ENCODE measurements at regions not wholly inside any gene's neighbourhood (a gene's known extent, or its start where the extent isn't known, plus 50 kb on each side); places are given as distances from the start of the nearest gene placed in this dataset.
A peak's percentile ranks its signal among the peaks of the same experiment; 100 is the strongest.

GRCh38 chr3:168585544-168585943 is 489.8 kb upstream of the GOLIM4 start:
- Histone ChIP-seq H3K9me2 (replicated peaks; ENCODE audit: insufficient read depth, low read length) (no peaks in the 10 kb centered on the region), H3K4me1 (ENCODE audit: low read length) (no peaks in the 10 kb centered on the region), H4K20me1 (ENCODE audit: insufficient read depth, low read length) (no peaks in the 10 kb centered on the region), H3K27me3 (replicated peaks; ENCODE audit: insufficient read depth, low read length) (no peaks in the 10 kb centered on the region), H3K9me3 (replicated peaks; ENCODE audit: insufficient read depth, low read length) (no peaks in the 10 kb centered on the region), H3K79me2 (ENCODE audit: low read length) (no peaks in the 10 kb centered on the region), H2AFZ (ENCODE audit: low read length) (no peak overlapping the region), H3K9ac (ENCODE audit: low read length) (no peak overlapping the region), H3K4me2 (ENCODE audit: low read depth, low read length) (no peak overlapping the region), H3K4me3 (ENCODE audit: low read length) (no peak overlapping the region), H3K27ac (ENCODE audit: low read length) (no peak overlapping the region), H3K36me3 (replicated peaks; ENCODE audit: insufficient read depth, low read length) (no peaks in the 10 kb centered on the region), H3F3A (ENCODE audit: insufficient read depth, low read length) (no peaks in the 10 kb centered on the region)
- TF ChIP-seq EZH2 (optimal IDR thresholded peaks at IDR 0.05; ENCODE audit: low read depth, low read length): no peak
- no peak for TF ChIP-seq EZH2phosphoT487 (IDR thresholded peaks at IDR 0.05; ENCODE audit: low read length)
- TF ChIP-seq, protein P1, sequence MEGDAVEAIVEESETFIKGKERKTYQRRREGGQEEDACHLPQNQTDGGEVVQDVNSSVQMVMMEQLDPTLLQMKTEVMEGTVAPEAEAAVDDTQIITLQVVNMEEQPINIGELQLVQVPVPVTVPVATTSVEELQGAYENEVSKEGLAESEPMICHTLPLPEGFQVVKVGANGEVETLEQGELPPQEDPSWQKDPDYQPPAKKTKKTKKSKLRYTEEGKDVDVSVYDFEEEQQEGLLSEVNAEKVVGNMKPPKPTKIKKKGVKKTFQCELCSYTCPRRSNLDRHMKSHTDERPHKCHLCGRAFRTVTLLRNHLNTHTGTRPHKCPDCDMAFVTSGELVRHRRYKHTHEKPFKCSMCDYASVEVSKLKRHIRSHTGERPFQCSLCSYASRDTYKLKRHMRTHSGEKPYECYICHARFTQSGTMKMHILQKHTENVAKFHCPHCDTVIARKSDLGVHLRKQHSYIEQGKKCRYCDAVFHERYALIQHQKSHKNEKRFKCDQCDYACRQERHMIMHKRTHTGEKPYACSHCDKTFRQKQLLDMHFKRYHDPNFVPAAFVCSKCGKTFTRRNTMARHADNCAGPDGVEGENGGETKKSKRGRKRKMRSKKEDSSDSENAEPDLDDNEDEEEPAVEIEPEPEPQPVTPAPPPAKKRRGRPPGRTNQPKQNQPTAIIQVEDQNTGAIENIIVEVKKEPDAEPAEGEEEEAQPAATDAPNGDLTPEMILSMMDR (IDR thresholded peaks at IDR 0.05; ENCODE audit: low read length): no peak
- peak; percentile 16 for DNase-seq

- Histone ChIP-seq H3K4me2 (ENCODE audit: low read depth, low read length) (no peak overlapping the region), H4K20me1 (ENCODE audit: insufficient read depth, low read length) (no peaks in the 10 kb centered on the region), H3K9ac (ENCODE audit: low read length) (no peak overlapping the region), H3K4me3 (ENCODE audit: low read length) (no peak overlapping the region), H3K9me2 (replicated peaks; ENCODE audit: insufficient read depth, low read length) (no peaks in the 10 kb centered on the region), H3K27ac (ENCODE audit: low read length) (no peak overlapping the region), H2AFZ (ENCODE audit: low read length) (no peak overlapping the region), H3K36me3 (replicated peaks; ENCODE audit: insufficient read depth, low read length) (no peaks in the 10 kb centered on the region), H3F3A (ENCODE audit: insufficient read depth, low read length) (no peaks in the 10 kb centered on the region), H3K9me3 (replicated peaks; ENCODE audit: insufficient read depth, low read length) (no peaks in the 10 kb centered on the region), H3K79me2 (ENCODE audit: low read length) (no peaks in the 10 kb centered on the region), H3K4me1 (ENCODE audit: low read length) (no peaks in the 10 kb centered on the region), H3K27me3 (replicated peaks; ENCODE audit: insufficient read depth, low read length) (no peaks in the 10 kb centered on the region)
- no peak for DNase-seq
- no peak for TF ChIP-seq EZH2 (optimal IDR thresholded peaks at IDR 0.05; ENCODE audit: low read depth, low read length)
- TF ChIP-seq EZH2phosphoT487 (IDR thresholded peaks at IDR 0.05; ENCODE audit: low read length): no peak
- TF ChIP-seq, protein P1 (IDR thresholded peaks at IDR 0.05; ENCODE audit: low read length): no peak
These were observed 488.3 kb upstream of the GOLIM4 start for GRCh38 chr3:168583977-168584376.

DNA sequence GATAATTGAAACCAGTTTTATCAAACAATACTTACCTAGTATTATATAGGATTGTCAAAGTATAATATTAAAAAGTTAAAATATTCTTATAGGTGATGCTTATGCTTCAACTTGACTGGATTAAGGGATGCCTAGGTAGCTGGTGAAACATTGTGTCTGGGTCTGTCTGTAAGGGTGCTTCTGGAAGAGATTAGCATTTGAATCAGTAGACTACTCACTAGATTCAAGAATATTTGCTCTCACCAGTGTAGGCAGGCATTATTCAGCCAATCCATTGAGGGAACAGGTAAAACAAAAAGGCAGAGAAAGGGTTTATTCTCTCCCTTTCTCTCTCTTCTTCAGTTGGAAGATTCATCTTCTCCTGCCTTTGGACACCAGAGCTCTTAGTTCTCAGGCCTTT is 486.8 kb upstream of the GOLIM4 start:
- no peak overlapping the region for H3K27ac ChIP-seq (ENCODE audit: low read length)
- H3K4me2 ChIP-seq (ENCODE audit: low read depth, low read length): no peak overlapping the region
- no peaks in the 10 kb centered on the region for H3K9me2 ChIP-seq (replicated peaks; ENCODE audit: insufficient read depth, low read length)
- H2AFZ ChIP-seq (ENCODE audit: low read length): no peak overlapping the region
- H3K27me3 ChIP-seq (replicated peaks; ENCODE audit: insufficient read depth, low read length): no peaks in the 10 kb centered on the region
- H3F3A ChIP-seq (ENCODE audit: insufficient read depth, low read length): no peaks in the 10 kb centered on the region
- H3K79me2 ChIP-seq (ENCODE audit: low read length): no peaks in the 10 kb centered on the region
- no peaks in the 10 kb centered on the region for H3K36me3 ChIP-seq (replicated peaks; ENCODE audit: insufficient read depth, low read length)
- DNase-seq: no peak
- H3K9me3 ChIP-seq (replicated peaks; ENCODE audit: insufficient read depth, low read length): no peaks in the 10 kb centered on the region
- no peak overlapping the region for H3K4me3 ChIP-seq (ENCODE audit: low read length)
- H4K20me1 ChIP-seq (ENCODE audit: insufficient read depth, low read length): no peaks in the 10 kb centered on the region
- TF ChIP-seq, protein P1 (IDR thresholded peaks at IDR 0.05; ENCODE audit: low read length): no peak
- TF ChIP-seq EZH2phosphoT487 (IDR thresholded peaks at IDR 0.05; ENCODE audit: low read length): no peak
- TF ChIP-seq EZH2 (optimal IDR thresholded peaks at IDR 0.05; ENCODE audit: low read depth, low read length): no peak
- H3K4me1 ChIP-seq (ENCODE audit: low read length): no peaks in the 10 kb centered on the region
- H3K9ac ChIP-seq (ENCODE audit: low read length): no peak overlapping the region

All from MM.1S (cell line).